ENCODE measurements at regions not wholly inside any gene's neighbourhood (a gene's known extent, or its start where the extent isn't known, plus 50 kb on each side); places are given as distances from the start of the nearest gene placed in this dataset.

DNA sequence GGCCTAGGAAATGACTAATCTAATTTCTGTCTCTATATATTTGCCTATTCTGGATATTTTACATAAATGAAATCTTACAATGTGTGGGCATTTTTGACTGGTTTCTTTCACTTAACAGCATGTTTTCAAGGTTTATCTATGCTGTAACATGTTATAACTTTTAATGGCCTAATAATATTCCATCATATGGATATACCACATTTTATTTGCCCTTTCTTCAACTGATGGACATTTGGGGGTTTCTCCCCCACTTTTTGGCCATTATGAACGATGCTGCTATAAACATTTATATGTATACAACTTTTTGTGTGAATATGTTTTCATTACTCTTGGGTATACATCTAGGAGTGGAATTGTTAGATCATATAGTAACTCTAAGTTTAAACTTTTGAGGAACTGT, 357.3 kb upstream of the ADAMTS9 start:
- Mint-ChIP-seq H3K4me1 (no peaks in the 10 kb centered on the region), H3K27ac (no peak overlapping the region), H3K4me3 (no peak overlapping the region), H3K27me3 (ENCODE audit: low read depth) (no peaks in the 10 kb centered on the region), H3K9me3 (peaks cover 20% of the 10 kb centered on the region), H3K36me3 (ENCODE audit: low read depth) (peaks cover 6% of the 10 kb centered on the region)
- TF ChIP-seq, protein P1, sequence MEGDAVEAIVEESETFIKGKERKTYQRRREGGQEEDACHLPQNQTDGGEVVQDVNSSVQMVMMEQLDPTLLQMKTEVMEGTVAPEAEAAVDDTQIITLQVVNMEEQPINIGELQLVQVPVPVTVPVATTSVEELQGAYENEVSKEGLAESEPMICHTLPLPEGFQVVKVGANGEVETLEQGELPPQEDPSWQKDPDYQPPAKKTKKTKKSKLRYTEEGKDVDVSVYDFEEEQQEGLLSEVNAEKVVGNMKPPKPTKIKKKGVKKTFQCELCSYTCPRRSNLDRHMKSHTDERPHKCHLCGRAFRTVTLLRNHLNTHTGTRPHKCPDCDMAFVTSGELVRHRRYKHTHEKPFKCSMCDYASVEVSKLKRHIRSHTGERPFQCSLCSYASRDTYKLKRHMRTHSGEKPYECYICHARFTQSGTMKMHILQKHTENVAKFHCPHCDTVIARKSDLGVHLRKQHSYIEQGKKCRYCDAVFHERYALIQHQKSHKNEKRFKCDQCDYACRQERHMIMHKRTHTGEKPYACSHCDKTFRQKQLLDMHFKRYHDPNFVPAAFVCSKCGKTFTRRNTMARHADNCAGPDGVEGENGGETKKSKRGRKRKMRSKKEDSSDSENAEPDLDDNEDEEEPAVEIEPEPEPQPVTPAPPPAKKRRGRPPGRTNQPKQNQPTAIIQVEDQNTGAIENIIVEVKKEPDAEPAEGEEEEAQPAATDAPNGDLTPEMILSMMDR (IDR thresholded peaks at IDR 0.05; ENCODE audit: unreplicated experiment in 3 of 3) = no peak

- TF ChIP-seq, protein P1 (IDR thresholded peaks at IDR 0.05; ENCODE audit: unreplicated experiment in 3 of 3) = no peak
- Mint-ChIP-seq H3K36me3 (ENCODE audit: low read depth) (peaks cover 6% of the 10 kb centered on the region), H3K9me3 (peaks cover 20% of the 10 kb centered on the region), H3K27ac (no peak overlapping the region), H3K27me3 (ENCODE audit: low read depth) (no peaks in the 10 kb centered on the region), H3K4me3 (no peak overlapping the region), H3K4me1 (peaks cover 2% of the 10 kb centered on the region)
Measured at GRCh38 chr3:65044401-65044800, 356.6 kb upstream of the ADAMTS9 start.

DNA sequence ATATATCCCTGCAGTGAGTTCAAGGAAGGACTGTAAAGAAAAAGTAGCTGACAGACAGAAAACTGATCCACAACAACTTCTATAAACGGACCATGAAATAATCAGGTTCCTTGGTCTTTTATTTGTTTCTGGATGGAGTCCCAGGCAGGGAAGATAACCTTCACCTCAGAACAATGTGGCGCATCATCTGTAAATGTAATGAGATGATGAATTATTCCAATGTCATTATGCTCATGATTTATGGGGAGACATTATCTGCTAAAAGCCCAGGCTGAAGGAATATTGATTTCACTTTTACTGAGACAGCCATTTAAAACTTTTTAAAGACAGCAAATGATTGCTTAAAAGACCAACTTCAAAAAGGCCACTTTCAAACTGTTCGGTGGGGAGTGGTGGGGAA, 354.9 kb upstream of the ADAMTS9 start:
- H3K9me3 Mint-ChIP-seq = peaks cover 20% of the 10 kb centered on the region
- H3K27me3 Mint-ChIP-seq (ENCODE audit: low read depth) = no peaks in the 10 kb centered on the region
- no peak overlapping the region for H3K4me3 Mint-ChIP-seq
- no peak overlapping the region for H3K27ac Mint-ChIP-seq
- H3K4me1 Mint-ChIP-seq = peaks cover 9% of the 10 kb centered on the region
- TF ChIP-seq, protein P1 (IDR thresholded peaks at IDR 0.05; ENCODE audit: unreplicated experiment in 3 of 3) = no peak
- H3K36me3 Mint-ChIP-seq (ENCODE audit: low read depth) = peaks cover under 1% of the 10 kb centered on the region

DNA sequence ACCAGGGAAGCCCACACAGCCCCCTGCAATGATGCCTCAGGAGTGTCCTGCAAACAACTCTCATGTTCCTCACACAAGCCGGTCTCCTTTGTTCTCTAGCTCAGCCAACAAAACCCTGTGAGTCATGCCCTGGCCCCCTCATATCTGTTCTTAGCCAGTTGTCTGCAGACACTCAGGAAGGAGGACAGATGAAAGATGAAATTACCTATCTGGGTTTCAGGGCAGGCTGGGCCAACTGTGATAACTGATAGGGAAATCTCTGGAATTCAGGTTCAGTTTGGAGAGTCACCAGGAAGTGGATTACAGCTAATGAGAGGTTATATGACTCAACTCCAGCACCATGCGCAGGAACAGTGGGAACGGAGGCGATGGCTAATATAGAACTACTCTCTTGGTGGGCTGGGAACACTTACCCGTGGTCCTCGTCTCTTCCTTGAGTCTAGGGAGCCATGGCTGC, 352.0 kb upstream of the ADAMTS9 start:
- Mint-ChIP-seq H3K4me1 (peaks cover 14% of the 10 kb centered on the region), H3K27me3 (ENCODE audit: low read depth) (no peaks in the 10 kb centered on the region), H3K4me3 (no peak overlapping the region), H3K27ac (no peak overlapping the region), H3K36me3 (ENCODE audit: low read depth) (no peaks in the 10 kb centered on the region), H3K9me3 (peaks cover 5% of the 10 kb centered on the region)
- TF ChIP-seq, protein P1 (IDR thresholded peaks at IDR 0.05; ENCODE audit: unreplicated experiment in 3 of 3) = no peak

- no peaks in the 10 kb centered on the region for H3K36me3 Mint-ChIP-seq (ENCODE audit: low read depth)
- H3K27me3 Mint-ChIP-seq (ENCODE audit: low read depth) = no peaks in the 10 kb centered on the region
- no peaks in the 10 kb centered on the region for H3K9me3 Mint-ChIP-seq
- H3K4me1 Mint-ChIP-seq = peaks cover 14% of the 10 kb centered on the region
- H3K27ac Mint-ChIP-seq = no peak overlapping the region
- TF ChIP-seq, protein P1 (IDR thresholded peaks at IDR 0.05; ENCODE audit: unreplicated experiment in 3 of 3) = no peak
- H3K4me3 Mint-ChIP-seq = no peak overlapping the region
Measured at GRCh38 chr3:65037861-65038260, 350.1 kb upstream of the ADAMTS9 start.

DNA sequence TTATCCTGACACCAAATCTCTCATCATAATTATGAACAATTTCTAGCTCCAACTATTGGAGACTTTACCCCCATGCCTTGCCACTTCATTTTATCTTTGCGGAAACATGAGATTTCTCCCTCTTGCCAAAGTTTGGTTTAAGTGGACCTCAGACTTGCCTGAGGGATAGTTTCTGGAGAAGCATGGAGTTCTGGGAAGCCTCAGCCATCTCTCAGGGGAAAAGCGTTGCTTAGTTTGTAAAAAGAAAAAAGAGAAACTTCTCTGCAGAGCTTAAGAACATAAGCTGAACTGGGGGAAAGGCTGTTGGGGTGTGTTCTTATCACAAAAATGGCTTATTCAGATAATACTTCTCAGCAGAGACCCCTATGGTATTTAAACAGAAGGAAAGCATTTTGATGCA, 347.4 kb upstream of the ADAMTS9 start:
- Mint-ChIP-seq H3K4me3 (no peak overlapping the region), H3K27ac (no peak overlapping the region), H3K36me3 (ENCODE audit: low read depth) (no peaks in the 10 kb centered on the region), H3K27me3 (ENCODE audit: low read depth) (no peaks in the 10 kb centered on the region), H3K4me1 (peaks cover 22% of the 10 kb centered on the region), H3K9me3 (no peaks in the 10 kb centered on the region)
- TF ChIP-seq, protein P1 (IDR thresholded peaks at IDR 0.05; ENCODE audit: unreplicated experiment in 3 of 3) = no peak

All from nephron (organoid).